ENCODE measurements at regions not wholly inside any gene's neighbourhood (a gene's known extent, or its start where the extent isn't known, plus 50 kb on each side); places are given as distances from the start of the nearest gene placed in this dataset.
"Not testable (repeated sequence)": the region's sequence is repeated elsewhere in the genome, so short reads cannot be mapped to it uniquely, and the experiment has no call there.

DNA sequence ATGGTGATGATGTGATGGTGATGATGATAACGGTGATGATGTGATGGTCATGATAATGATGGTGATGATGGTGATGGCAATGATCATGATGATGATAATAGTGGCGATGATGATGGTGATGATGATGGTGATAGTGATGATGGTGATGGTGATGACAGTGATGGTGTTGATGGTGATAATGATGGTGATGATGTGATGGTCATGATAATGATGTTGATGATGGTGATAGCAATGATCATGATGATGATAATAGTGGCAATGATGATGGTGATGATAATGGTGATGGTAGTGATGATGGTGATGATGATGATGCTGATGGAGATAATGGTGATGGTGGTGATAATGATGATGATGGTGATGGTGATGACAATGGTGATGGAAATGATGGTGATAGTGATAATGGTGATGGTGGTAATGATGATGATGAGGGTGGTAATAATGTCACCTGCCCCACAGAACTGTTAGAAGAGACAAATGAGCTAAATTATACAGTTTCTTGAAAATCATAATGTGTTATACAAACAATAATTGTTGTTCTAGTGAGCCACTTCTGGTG is 289.9 kb downstream of the ASMT start:
- no peak for DNase-seq

GRCh38 chrX:1906028-1906427 is 291.2 kb downstream of the ASMT start:
- DNase-seq: no peak

- not testable (repeated sequence) for DNase-seq
Measured at GRCh38 chrX:1908996-1909395, 294.1 kb downstream of the ASMT start.

DNA sequence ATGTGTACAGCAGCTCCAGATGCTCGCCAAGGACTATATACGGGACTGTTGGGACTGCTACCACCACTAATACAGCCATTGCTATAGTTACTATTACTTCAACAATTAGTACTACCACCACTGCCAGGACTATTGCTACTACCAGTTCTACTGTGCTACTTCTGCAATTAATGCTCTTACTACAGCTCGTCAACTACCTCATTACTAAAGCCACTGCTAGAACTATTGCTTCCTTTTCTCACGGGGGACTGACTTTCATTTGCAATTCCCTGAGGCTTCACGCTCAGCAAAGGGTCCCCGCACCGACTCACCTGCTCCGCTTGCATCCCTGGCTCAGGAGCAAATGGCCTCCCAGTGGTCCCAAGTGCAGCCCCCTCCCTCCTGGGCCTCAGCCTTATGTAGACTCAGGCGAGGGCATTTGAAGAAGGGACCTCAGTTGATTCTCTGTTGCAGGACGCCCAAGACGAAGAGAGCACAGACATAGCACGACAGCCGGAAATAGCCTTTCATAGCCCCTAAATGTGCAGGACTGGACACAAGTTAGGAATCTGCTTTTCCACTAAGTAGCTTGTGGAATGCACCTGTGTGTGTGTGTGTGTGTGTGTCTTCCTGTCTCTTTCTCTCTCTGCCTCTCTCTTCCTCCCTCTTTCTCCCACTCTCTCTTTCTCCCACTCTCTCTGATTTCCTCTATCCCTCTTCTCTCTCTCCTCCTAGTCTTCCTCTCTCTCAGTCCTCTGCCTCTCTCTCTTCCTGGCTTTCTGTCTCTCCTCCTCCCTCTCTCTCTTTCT is 294.8 kb downstream of the ASMT start:
- peak in 2 of 4 experiments; percentile 4 to 13 for DNase-seq

DNA sequence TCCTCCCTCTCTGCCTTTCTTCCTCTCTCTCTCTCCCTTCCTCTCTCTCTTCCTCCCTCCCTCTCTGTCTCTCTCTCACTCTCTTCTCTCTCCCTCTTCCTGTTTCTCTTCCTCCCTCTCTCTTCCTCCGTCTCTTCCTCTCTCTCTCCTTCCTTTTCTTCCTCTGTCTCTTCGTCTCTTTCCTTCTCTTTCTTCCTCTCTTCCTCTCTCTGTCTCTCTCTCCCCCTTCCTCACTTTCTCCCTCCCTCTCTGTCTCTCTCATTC is 295.3 kb downstream of the ASMT start:
- DNase-seq: no peak

GRCh38 chrX:1911401-1912128 is 296.7 kb downstream of the ASMT start:
- no peak for DNase-seq

- no peak for DNase-seq
Measured at GRCh38 chrX:1912193-1912592, 297.3 kb downstream of the ASMT start.

GRCh38 chrX:1914606-1915365 is 299.9 kb downstream of the ASMT start:
- DNase-seq: peak in 3 of 4 experiments; percentile 10 to 19 (median 14)

DNA sequence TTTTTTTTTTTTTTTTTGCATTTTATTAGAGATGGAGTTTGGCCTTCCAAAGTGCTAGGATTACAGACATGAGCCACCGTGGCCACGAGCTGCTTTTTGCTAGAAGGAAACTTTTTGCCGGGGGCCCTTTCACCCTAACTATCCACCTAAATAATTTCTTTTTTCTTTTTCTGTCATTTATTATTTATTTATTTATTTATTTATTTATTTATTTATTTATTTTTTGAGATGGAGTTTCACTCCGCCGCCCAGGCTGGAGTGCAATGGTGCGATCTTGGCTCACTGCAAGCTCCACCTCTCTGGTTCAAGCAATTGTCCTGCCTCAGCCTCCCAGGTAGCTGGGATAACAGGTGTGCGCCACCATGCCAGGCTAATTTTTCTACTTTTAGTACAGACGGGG is 303.9 kb downstream of the ASMT start:
- DNase-seq: no peak

DNA sequence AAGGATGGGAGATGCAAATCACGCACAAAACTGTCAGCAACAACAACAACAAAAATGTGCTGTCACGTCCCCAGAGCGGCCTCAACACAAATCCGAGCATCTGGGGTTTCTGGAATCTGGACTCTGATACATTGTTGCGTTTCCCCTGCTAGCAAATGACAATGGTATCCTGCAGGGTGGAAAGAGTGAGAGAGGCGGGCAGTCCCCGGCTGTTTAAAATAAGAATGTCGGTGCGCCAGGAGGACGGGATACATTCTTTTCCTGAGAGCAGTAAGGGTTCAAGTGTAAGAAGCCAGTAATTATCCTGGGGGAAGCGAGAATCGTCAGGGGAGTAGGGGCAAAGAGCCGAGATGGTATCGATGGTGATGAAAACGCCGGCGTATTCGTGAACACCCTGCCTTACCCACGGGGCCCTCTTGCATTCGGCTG is 310.2 kb downstream of the ASMT start:
- DNase-seq: no peak

- no peak for DNase-seq
Measured at GRCh38 chrX:1928805-1929204, 313.9 kb downstream of the ASMT start.

DNA sequence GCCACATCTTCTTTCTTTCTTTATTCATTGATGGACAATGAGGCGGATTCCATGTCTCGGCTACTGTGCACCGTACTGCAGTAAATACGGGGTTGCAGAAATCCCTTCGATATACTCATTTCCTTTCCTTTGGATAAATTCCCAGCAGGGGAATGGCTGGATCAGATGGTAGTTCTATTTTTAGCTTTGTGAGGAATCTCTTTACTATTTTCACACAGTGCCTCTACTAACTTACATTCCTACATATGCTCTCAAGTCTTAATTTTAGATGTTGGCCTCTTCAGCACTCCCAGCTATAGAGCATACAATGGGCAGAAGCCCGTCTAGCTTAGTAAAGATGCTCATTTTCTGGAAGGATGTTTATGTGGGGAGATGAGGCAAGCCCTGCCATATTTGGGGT is 317.4 kb downstream of the ASMT start:
- no peak for DNase-seq

GRCh38 chrX:1933964-1934363 is 319.1 kb downstream of the ASMT start:
- no peak for DNase-seq

DNA sequence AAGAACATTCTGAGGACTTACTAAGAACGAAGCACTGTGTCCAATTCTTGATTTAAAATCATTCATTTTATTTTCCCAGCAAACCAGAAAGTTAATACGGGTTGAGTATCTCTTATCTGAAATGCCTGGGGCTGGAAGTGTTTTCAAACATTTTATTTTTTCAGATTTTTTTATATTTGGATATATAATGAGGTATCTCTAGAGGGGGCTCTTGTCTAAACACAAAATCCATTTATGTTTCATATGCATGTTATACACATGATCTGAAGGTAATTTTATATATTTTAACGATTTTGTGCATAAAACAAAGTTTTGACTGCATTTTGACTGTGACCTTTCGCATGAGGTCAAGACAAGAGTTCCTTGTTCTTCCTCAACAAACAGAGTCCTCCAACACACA is 320.9 kb downstream of the ASMT start:
- no peak for DNase-seq

DNA sequence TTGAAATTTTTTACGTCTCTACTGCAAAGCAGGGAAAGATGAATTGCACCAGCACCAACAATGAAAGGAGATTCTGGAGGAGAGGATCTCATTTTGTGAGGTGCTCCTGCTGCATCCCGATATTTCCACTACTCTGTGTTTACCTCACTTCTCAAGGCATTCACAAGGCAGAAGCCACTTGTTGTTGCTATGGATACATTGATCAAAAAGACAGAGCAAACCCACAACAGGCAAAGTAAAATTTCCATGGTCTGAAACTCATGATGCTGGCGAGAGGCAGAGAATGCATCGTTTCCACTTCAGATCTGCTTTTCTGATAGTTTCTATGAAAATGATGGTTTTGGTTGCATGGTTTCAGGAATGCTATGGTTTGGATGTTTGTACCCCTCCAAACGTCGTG is 323.3 kb downstream of the ASMT start:
- DNase-seq: no peak

DNA sequence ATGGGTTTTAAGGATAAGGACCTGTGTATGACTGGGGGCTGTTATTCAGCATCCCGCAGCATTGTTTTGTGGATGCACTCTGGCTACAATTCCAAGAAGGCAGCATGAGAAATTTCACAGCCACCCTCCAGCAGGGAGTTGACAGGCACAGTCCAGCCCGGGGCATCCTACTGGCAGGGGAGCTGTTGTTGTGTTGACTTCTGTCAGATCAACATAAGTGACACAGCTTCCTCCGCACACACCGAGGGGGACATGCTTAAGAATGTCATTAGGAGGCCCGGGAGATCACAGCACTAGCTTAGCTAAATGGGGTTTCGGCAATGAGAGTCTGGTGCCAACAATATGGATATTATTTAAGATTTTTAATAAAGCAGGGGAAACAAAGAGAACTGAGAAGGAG is 326.5 kb downstream of the ASMT start:
- DNase-seq: no peak

- no peak for DNase-seq
Measured at GRCh38 chrX:1945879-1946278, 331.0 kb downstream of the ASMT start.

DNA sequence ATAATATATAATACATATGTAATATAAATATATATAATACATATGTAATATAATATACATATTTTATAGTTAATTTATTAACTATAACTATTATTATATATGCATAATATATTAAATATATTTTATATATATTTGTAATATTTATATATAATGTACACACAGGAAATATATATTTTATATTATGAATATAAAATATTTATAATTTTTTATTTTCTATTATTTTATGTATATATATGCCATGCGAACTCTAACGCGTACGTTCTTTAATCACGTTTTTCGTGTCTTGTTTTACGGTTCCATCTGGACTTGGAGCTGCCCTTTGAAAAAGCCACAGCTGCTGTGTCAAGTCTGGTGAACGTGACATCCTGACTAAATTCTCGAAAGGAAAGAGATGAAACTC is 332.1 kb downstream of the ASMT start:
- DNase-seq: no peak

All from suppressor macrophage (primary cell).